ENCODE measurements at regions not wholly inside any gene's neighbourhood (a gene's known extent, or its start where the extent isn't known, plus 50 kb on each side); places are given as distances from the start of the nearest gene placed in this dataset.

DNA sequence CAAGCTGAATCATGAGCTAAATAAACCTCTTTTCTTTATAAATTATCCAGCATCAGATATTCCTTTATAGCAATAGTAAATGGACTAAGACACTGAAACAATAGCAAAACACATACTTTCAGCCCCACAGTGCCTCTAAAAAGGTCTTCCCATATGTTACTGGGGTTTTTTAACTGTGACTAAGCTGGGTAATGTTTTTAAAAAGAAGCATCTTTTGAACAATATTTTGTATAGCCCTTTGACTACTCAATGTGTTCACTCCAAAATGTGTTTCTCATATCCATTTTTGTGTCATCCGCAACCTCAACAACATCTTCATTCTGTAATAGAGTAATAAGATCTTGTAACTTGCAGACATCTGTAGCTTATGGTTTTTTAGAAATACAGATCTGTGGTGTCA is 218.7 kb upstream of the S100G start:
- H3K27ac Mint-ChIP-seq (ENCODE audit: unreplicated experiment), result no peak overlapping the region

GRCh38 chrX:16433021-16433420 is 216.9 kb upstream of the S100G start:
- no peaks in the 10 kb centered on the region for H3K27me3 Mint-ChIP-seq (ENCODE audit: unreplicated experiment)
- no peak overlapping the region for H3K27ac Mint-ChIP-seq (ENCODE audit: unreplicated experiment)
- TF ChIP-seq CTCF (IDR thresholded peaks at IDR 0.05; ENCODE audit: unreplicated experiment), result no peak
- H3K36me3 Mint-ChIP-seq (ENCODE audit: low read depth, unreplicated experiment), result no peaks in the 10 kb centered on the region
- no peak for DNase-seq (ENCODE audit: low spot score)
- H3K9me3 Mint-ChIP-seq (ENCODE audit: unreplicated experiment), result no peaks in the 10 kb centered on the region
- H3K4me3 Mint-ChIP-seq (ENCODE audit: unreplicated experiment), result no peak overlapping the region
- H3K4me1 Mint-ChIP-seq (ENCODE audit: unreplicated experiment), result no peaks in the 10 kb centered on the region

More for the DNA sequence above, 218.7 kb upstream of the S100G start:
- no peaks in the 10 kb centered on the region for H3K27me3 Mint-ChIP-seq (ENCODE audit: unreplicated experiment)
- no peak for DNase-seq (ENCODE audit: low spot score)
- H3K9me3 Mint-ChIP-seq (ENCODE audit: unreplicated experiment), result no peaks in the 10 kb centered on the region
- TF ChIP-seq CTCF (IDR thresholded peaks at IDR 0.05; ENCODE audit: unreplicated experiment), result no peak
- no peaks in the 10 kb centered on the region for H3K4me1 Mint-ChIP-seq (ENCODE audit: unreplicated experiment)
- no peaks in the 10 kb centered on the region for H3K36me3 Mint-ChIP-seq (ENCODE audit: low read depth, unreplicated experiment)
- no peak overlapping the region for H3K4me3 Mint-ChIP-seq (ENCODE audit: unreplicated experiment)

DNA sequence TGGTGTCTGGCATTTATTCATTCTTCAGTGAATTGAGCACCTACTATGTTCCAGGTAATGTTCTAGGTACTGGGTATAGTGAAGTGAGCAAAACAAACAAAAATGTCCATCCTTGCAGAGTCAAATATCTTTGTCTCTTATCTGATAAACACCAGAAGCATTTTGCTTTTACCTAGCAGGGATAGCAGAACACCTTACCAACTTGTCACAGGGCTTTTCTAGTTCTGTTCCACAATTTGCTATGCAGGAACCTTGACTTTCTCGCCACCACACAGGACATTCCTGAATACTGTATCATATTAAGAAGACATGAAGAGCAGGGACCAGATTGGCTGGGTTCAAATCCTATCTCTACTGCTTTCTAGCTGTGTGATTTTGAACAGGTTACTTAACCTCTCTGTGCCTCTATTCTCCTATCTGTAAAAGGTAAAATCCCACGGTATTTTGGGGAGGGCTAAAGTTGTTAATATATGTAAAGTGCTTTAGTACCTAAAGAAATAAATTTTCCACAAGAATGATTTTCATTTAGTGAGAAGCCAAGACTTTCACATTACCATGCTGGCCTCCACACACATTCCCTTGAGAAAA is 214.5 kb upstream of the S100G start:
- DNase-seq (ENCODE audit: low spot score), result no peak
- TF ChIP-seq CTCF (IDR thresholded peaks at IDR 0.05; ENCODE audit: unreplicated experiment), result no peak
- Mint-ChIP-seq H3K27ac (ENCODE audit: unreplicated experiment) (no peak overlapping the region), H3K4me3 (ENCODE audit: unreplicated experiment) (no peak overlapping the region), H3K4me1 (ENCODE audit: unreplicated experiment) (peaks cover 4% of the 10 kb centered on the region), H3K36me3 (ENCODE audit: low read depth, unreplicated experiment) (no peaks in the 10 kb centered on the region), H3K27me3 (ENCODE audit: unreplicated experiment) (no peaks in the 10 kb centered on the region), H3K9me3 (ENCODE audit: unreplicated experiment) (no peaks in the 10 kb centered on the region)

- H3K9me3 Mint-ChIP-seq (ENCODE audit: unreplicated experiment), result no peaks in the 10 kb centered on the region
- peaks cover 4% of the 10 kb centered on the region for H3K4me1 Mint-ChIP-seq (ENCODE audit: unreplicated experiment)
- no peaks in the 10 kb centered on the region for H3K36me3 Mint-ChIP-seq (ENCODE audit: low read depth, unreplicated experiment)
- no peaks in the 10 kb centered on the region for H3K27me3 Mint-ChIP-seq (ENCODE audit: unreplicated experiment)
- DNase-seq (ENCODE audit: low spot score), result peak; percentile 65
- H3K4me3 Mint-ChIP-seq (ENCODE audit: unreplicated experiment), result no peak overlapping the region
- TF ChIP-seq CTCF (IDR thresholded peaks at IDR 0.05; ENCODE audit: unreplicated experiment), result peak; percentile 56
- H3K27ac Mint-ChIP-seq (ENCODE audit: unreplicated experiment), result no peak overlapping the region
These were observed 213.4 kb upstream of the S100G start for GRCh38 chrX:16436348-16437188.

GRCh38 chrX:16440446-16440845 is 209.5 kb upstream of the S100G start:
- no peaks in the 10 kb centered on the region for H3K36me3 Mint-ChIP-seq (ENCODE audit: low read depth, unreplicated experiment)
- no peaks in the 10 kb centered on the region for H3K9me3 Mint-ChIP-seq (ENCODE audit: unreplicated experiment)
- no peak overlapping the region for H3K4me3 Mint-ChIP-seq (ENCODE audit: unreplicated experiment)
- no peak for TF ChIP-seq CTCF (IDR thresholded peaks at IDR 0.05; ENCODE audit: unreplicated experiment)
- DNase-seq (ENCODE audit: low spot score), result no peak
- peaks cover 4% of the 10 kb centered on the region for H3K4me1 Mint-ChIP-seq (ENCODE audit: unreplicated experiment)
- H3K27ac Mint-ChIP-seq (ENCODE audit: unreplicated experiment), result no peak overlapping the region
- H3K27me3 Mint-ChIP-seq (ENCODE audit: unreplicated experiment), result no peaks in the 10 kb centered on the region

Data from endothelial cell (in vitro differentiated cells).